HepG2 (cell line): ENCODE measurements at regions not wholly inside any gene's neighbourhood (a gene's known extent, or its start where the extent isn't known, plus 50 kb on each side); places are given as distances from the start of the nearest gene placed in this dataset.
A peak's percentile ranks its signal among the peaks of the same experiment; 100 is the strongest.

Source experiments
- EED ChIP-seq: sonication (generic); formaldehyde crosslinking; IDR thresholded peaks from 2 replicates; pipeline ENCODE4 v1.5.0; 2020; ENCODE audit warnings: mild to moderate bottlenecking, missing genetic modification reagents
- FOXC1 ChIP-seq: sonication (generic); formaldehyde crosslinking; IDR thresholded peaks from 2 replicates; pipeline ENCODE4 v1.8.0; 2022; ENCODE audit warnings: mild to moderate bottlenecking, missing genetic modification reagents, borderline replicate concordance
- GZF1 ChIP-seq: sonication (generic); formaldehyde crosslinking; IDR thresholded peaks from 2 replicates; pipeline ENCODE4 v1.5.1; 2020; ENCODE audit warnings: mild to moderate bottlenecking, missing genetic modification reagents
- MTF1 ChIP-seq: sonication (generic); formaldehyde crosslinking; IDR thresholded peaks from 2 replicates; pipeline ENCODE4 v1.5.0; 2020; ENCODE audit warnings: missing genetic modification reagents
- NFYB ChIP-seq: sonication (generic); formaldehyde crosslinking; IDR thresholded peaks from 2 replicates; pipeline ENCODE4 v1.4.0; 2020; ENCODE audit warnings: missing genetic modification reagents
- NFYC ChIP-seq: IDR thresholded peaks from 2 replicates; pipeline ENCODE4 v1.6.1; 2016; ENCODE audit warnings: missing genetic modification reagents, missing compliant biosample characterization
- PITX1 ChIP-seq: sonication (generic); formaldehyde crosslinking; IDR thresholded peaks from 2 replicates; pipeline ENCODE4 v1.5.1; 2020; ENCODE audit warnings: mild to moderate bottlenecking, missing genetic modification reagents
- POLR2AphosphoS2 ChIP-seq: IDR thresholded peaks from 2 replicates; pipeline ENCODE4 v1.6.1; 2011; ENCODE audit warnings: low read depth, low read length, improper control_type of control experiment
- RBAK ChIP-seq: sonication (generic); formaldehyde crosslinking; IDR thresholded peaks from 2 replicates; pipeline ENCODE4 v1.5.1; 2020; ENCODE audit warnings: mild to moderate bottlenecking, missing genetic modification reagents
- RBM39 ChIP-seq: fragments of 200-400 bp; formaldehyde crosslinking; IDR thresholded peaks from one replicate; pipeline ENCODE4 v1.6.1; 2018; ENCODE audit warnings: antibody characterized with exemption, mild to moderate bottlenecking, low read depth, low read length; ENCODE audit not compliant: poor library complexity, severe bottlenecking
- RELA ChIP-seq: sonication (generic); formaldehyde crosslinking; IDR thresholded peaks from 2 replicates; pipeline ENCODE4 v1.4.0; 2020; ENCODE audit warnings: missing genetic modification reagents
- SETDB1 ChIP-seq: sonication (generic); formaldehyde crosslinking; IDR thresholded peaks from 2 replicates; pipeline ENCODE4 v1.5.1; 2020; ENCODE audit warnings: missing genetic modification reagents, mild to moderate bottlenecking, borderline replicate concordance
- SRSF1 ChIP-seq: fragments of 200-400 bp; formaldehyde crosslinking; optimal IDR thresholded peaks from 2 replicates; pipeline ENCODE3; 2017; ENCODE audit warnings: mild to moderate bottlenecking, low read depth, low read length, moderate library complexity
- TARDBP ChIP-seq: sonication (generic); formaldehyde crosslinking; IDR thresholded peaks from 2 replicates; pipeline ENCODE4 v1.8.0; 2022; ENCODE audit warnings: mild to moderate bottlenecking, missing genetic modification reagents
- TCF12 ChIP-seq, 2 experiments: fragments of 450-650 bp in 1 of 2; sonication (generic) in 1 of 2; formaldehyde crosslinking in 1 of 2; IDR thresholded peaks; 2 replicates each; pipeline versions ENCODE4 v1.6.1 to v1.8.0; 2017 to 2022; ENCODE audit warnings: antibody characterized with exemption in 1 of 2, mild to moderate bottlenecking in 1 of 2, missing genetic modification reagents in 1 of 2, moderate library complexity in 1 of 2
- TMF1 ChIP-seq: sonication (generic); formaldehyde crosslinking; IDR thresholded peaks from 2 replicates; pipeline ENCODE4 v1.8.1; 2022; ENCODE audit warnings: low read depth, missing genetic modification reagents
- ZFP90 ChIP-seq: sonication (generic); formaldehyde crosslinking; IDR thresholded peaks from 2 replicates; pipeline ENCODE4 v1.8.0; 2022; ENCODE audit warnings: missing genetic modification reagents, mild to moderate bottlenecking, inconsistent platforms, borderline replicate concordance
- ZMYM3 ChIP-seq: sonication (generic); formaldehyde crosslinking; IDR thresholded peaks from 2 replicates; pipeline ENCODE4 v1.5.1; 2020; ENCODE audit warnings: mild to moderate bottlenecking, missing genetic modification reagents
- ZNF256 ChIP-seq: sonication (generic); formaldehyde crosslinking; conservative IDR thresholded peaks from 2 replicates; pipeline ENCODE4 v1.4.0; 2020; ENCODE audit warnings: missing genetic modification reagents
- ZNF292 ChIP-seq: sonication (generic); formaldehyde crosslinking; IDR thresholded peaks from 2 replicates; pipeline ENCODE4 v1.8.1; 2022; ENCODE audit warnings: mild to moderate bottlenecking, low read depth, missing genetic modification reagents, borderline replicate concordance
- ZNF329 ChIP-seq: sonication (generic); formaldehyde crosslinking; IDR thresholded peaks from 2 replicates; pipeline ENCODE4 v1.9.0; 2021; ENCODE audit warnings: low read depth, mild to moderate bottlenecking, missing genetic modification reagents
- ZNF550 ChIP-seq: sonication (generic); formaldehyde crosslinking; IDR thresholded peaks from 2 replicates; pipeline ENCODE4 v1.4.0; 2020; ENCODE audit warnings: mild to moderate bottlenecking, missing genetic modification reagents, borderline replicate concordance
- ZNF782 ChIP-seq: sonication (generic); formaldehyde crosslinking; IDR thresholded peaks from 2 replicates; pipeline ENCODE4 v1.4.0; 2020; ENCODE audit warnings: missing genetic modification reagents, mild to moderate bottlenecking, borderline replicate concordance
- ZZZ3 ChIP-seq: sonication (generic); formaldehyde crosslinking; IDR thresholded peaks from 2 replicates; pipeline ENCODE4 v1.4.0; 2020; ENCODE audit warnings: missing genetic modification reagents, mild to moderate bottlenecking, borderline replicate concordance
- TF ChIP-seq, protein P1 (sequence below): sonication (generic); formaldehyde crosslinking; IDR thresholded peaks from 2 replicates; pipeline ENCODE4 v1.5.0; 2020; ENCODE audit warnings: mild to moderate bottlenecking, missing genetic modification reagents
- TF ChIP-seq, protein P2 (sequence below): sonication (generic); formaldehyde crosslinking; IDR thresholded peaks from 2 replicates; pipeline ENCODE4 v1.4.0; 2020; ENCODE audit warnings: missing genetic modification reagents, mild to moderate bottlenecking, borderline replicate concordance

DNA sequence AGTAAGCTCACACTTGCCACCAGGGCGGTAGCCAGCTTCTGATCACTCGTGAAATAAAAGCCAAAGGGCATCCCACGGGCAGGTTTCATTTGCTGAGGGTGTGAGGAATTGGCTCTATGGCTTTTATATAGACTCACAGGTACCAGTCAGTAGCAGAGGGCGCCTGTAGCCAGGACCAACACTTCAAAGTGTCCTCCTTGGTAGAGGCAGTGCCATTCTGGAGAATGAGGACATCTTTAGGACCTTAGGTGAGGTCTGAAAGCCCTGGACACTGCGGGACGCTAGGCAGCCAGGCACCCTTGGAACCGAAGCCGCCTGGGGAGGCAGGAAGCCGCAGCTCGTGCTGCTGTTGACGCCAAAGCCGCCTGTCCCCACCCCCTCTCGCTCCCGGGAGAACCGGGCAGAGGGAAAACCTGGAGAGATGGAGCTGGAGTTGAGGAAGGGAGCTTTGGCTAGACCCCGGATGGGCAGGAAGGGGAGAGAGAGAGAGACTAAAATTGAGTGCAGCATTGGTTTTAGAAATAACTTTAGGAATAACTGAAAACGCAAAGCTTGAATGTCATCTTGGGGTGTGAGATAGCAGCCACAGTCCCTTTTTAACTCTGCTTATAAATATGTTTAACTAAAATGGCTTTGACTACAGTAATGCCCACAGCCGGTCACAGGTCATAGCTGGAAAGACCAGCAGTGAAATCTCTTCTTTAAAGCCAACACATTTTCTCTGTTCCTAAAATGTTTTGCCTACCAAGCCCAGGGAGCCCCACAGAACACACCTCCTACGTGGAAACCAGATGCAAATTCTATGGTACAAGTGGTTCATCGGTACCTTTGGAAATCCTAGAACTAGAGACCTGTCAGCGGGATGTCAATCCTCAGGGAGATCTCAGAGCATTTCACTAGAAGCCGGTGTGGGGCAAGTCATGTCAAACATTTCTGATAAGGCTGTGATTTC, 128.5 kb upstream of the CDYL start (continued):
- TF ChIP-seq ZNF782 (no peak), SETDB1 (no peak), RELA (CRISPR knock-in tag) (no peak), GZF1 (CRISPR knock-in tag) (no peak), MTF1 (CRISPR knock-in tag) (no peak), ZMYM3 (CRISPR knock-in tag) (peak; percentile 91), ZZZ3 (CRISPR knock-in tag) (peak; percentile 68; the same call in 1 of the 2 replicates), ZNF292 (CRISPR knock-in tag) (peak; percentile 92; the same call in 1 of the 2 replicates), NFYB (CRISPR knock-in tag) (no peak), TMF1 (CRISPR knock-in tag) (no peak), TARDBP (CRISPR knock-in tag) (peak; percentile 82), POLR2AphosphoS2 (no peak), ZNF256 (0 out of 2 replicates have a peak, but pooled peaks have one; percentile 45), ZFP90 (CRISPR knock-in tag) (peak; percentile 63; the same call in 1 of the 2 replicates), EED (CRISPR knock-in tag) (peak; percentile 72; the same call in 1 of the 2 replicates), SRSF1 (no peak), ZNF550 (CRISPR knock-in tag) (peak; percentile 45; the same call in 1 of the 2 replicates), TCF12 (IDR thresholded peaks at IDR 0.05) (no peak), TCF12 (CRISPR knock-in tag; IDR thresholded peaks at IDR 0.05) (0 out of 2 replicates have a peak, but pooled peaks have one; percentile 56), PITX1 (CRISPR knock-in tag) (peak; percentile 68), FOXC1 (CRISPR knock-in tag) (peak; percentile 59; the same call in 1 of the 2 replicates), RBAK (CRISPR knock-in tag) (0 out of 2 replicates have a peak, but pooled peaks have one; percentile 44), RBM39 (no peak), NFYC (CRISPR knock-in tag) (no peak), ZNF329 (CRISPR knock-in tag) (no peak)
- TF ChIP-seq, protein P1, sequence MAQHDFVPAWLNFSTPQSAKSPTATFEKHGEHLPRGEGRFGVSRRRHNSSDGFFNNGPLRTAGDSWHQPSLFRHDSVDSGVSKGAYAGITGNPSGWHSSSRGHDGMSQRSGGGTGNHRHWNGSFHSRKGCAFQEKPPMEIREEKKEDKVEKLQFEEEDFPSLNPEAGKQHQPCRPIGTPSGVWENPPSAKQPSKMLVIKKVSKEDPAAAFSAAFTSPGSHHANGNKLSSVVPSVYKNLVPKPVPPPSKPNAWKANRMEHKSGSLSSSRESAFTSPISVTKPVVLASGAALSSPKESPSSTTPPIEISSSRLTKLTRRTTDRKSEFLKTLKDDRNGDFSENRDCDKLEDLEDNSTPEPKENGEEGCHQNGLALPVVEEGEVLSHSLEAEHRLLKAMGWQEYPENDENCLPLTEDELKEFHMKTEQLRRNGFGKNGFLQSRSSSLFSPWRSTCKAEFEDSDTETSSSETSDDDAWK (CRISPR knock-in tag): no peak
- TF ChIP-seq, protein P2, sequence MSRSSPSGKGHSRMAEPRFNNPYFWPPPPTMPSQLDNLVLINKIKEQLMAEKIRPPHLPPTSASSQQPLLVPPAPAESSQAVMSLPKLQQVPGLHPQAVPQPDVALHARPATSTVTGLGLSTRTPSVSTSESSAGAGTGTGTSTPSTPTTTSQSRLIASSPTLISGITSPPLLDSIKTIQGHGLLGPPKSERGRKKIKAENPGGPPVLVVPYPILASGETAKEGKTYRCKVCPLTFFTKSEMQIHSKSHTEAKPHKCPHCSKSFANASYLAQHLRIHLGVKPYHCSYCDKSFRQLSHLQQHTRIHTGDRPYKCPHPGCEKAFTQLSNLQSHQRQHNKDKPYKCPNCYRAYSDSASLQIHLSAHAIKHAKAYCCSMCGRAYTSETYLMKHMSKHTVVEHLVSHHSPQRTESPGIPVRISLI (CRISPR knock-in tag): no peak
